GM12873 (cell line): ENCODE measurements at regions not wholly inside any gene's neighbourhood (a gene's known extent, or its start where the extent isn't known, plus 50 kb on each side); places are given as distances from the start of the nearest gene placed in this dataset.

Source experiments
- CTCF ChIP-seq: IDR thresholded peaks from 2 replicates; pipeline ENCODE4 v1.5.1; 2012; ENCODE audit warnings: low read depth, mild to moderate bottlenecking, moderate library complexity, low read length, control low read depth; ENCODE audit not compliant: insufficient read depth; ENCODE audit errors: missing control alignments

- no peak for TF ChIP-seq CTCF
Measured at GRCh38 chr5:24854850-24855249, 210.1 kb upstream of the CDH10 start.

- no peak for TF ChIP-seq CTCF
Measured at GRCh38 chr5:24854350-24854749, 209.6 kb upstream of the CDH10 start.

DNA sequence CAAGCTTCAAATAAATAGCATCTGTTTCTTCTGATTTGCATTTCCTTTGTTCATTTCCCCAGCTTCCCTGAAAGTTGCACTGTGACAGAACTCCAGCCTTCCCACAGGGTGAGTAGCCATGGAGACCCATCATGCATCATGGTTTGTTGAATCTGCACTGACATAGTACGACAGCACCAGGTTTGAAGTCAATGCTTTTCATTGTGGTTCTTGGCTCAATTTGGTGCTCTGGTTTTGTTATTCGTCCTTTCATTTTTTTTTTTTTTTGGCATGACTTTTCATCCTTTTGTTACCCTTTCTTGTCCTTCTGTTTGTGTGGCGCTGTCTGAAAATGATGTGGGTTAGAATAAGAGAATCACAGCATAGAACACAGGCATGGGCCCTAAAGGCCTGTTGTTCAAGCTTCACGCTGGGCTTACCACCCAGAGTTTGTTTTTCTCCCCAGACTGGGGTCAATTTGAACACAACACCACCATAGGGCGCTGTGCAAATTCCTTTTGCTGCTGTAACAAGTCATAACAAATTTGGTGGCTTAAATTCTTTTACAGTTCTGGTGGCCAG is 206.2 kb upstream of the CDH10 start:
- TF ChIP-seq CTCF, result no peak

- TF ChIP-seq CTCF, result no peak
Measured at GRCh38 chr5:24849210-24849609, 204.4 kb upstream of the CDH10 start.

DNA sequence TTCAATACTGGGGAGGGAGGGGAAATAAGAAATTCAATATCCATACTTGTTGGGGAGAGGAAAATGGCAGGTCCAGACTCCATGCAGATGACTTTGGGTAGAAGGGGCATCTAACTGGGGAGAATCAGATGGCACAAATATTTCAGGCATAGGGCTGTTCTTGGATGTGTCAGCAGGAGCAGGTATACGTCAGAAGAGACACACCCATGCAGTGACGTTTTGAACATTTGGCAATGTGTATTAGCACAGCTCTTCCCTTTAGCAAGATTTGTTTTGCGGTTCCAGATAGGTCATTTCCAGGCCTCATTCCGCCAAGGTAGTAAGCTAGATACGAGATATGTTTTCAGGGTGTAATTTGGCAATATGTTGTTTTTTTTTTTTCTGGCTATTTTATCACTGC is 187.2 kb upstream of the CDH10 start:
- TF ChIP-seq CTCF, result no peak

DNA sequence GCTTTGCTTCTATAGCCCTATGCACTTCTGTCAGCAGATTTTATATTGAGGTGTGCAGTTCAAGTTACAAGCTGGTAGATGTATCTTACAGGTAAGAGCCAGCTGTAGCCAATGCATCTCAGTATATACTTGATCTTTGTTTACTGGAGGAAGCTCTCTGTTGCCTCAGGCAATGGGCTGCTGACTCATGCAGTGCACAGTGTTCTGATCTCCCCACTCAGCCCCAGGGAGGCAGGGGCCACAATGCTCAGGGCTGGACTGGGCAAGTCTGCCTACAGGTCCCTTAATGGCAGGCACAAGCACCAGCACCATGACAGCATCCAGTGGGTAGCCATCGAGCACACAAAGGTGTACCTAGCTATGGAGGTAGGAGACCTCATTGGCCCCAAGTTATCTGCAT is 178.8 kb upstream of the CDH10 start:
- TF ChIP-seq CTCF, result no peak

DNA sequence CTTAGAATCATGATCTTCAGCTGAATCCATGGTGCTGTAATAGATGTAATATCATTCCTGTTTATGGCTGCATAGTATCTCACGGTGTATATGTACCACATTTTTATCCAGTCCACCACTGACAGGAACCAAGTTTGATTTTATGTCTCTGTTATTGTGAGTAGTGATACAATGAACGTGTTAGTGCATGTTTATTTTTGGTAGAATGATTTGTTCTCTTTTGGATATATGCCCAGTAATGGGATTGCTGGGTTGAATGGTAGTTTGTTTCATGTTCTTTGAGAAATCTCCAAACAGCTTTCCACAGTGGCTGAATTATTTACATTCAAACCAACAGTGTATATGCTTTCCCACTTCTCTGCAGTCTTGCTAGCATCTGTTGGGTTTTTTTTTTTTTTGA is 175.1 kb upstream of the CDH10 start:
- no peak for TF ChIP-seq CTCF
